Esophagus muscularis mucosa (tissue), 4 donors: ENCODE measurements at regions not wholly inside any gene's neighbourhood (a gene's known extent, or its start where the extent isn't known, plus 50 kb on each side); places are given as distances from the start of the nearest gene placed in this dataset.

ENCODE experiments used
- DNase-seq: peaks from one replicate; pipeline ENCODE4 v3.0.0-alpha.2; 2017; ENCODE audit errors: extremely low spot score
- H3K27ac ChIP-seq, 4 donors: fragments of 200-600 bp; sonication (generic); replicated peaks in 1 of 4; 1 replicate in 3 of 4; 2 replicates in 1 of 4; pipeline ENCODE4 v1.5.1; 2016 to 2019; ENCODE audit warnings: mild to moderate bottlenecking in 1 of 4
- H3K27me3 ChIP-seq, 4 donors: fragments of 200-600 bp; sonication (generic); one replicate each; pipeline versions ENCODE4 v1.5.1 to v1.6.0; 2016 to 2019
- H3K36me3 ChIP-seq, 4 donors: fragments of 200-600 bp; sonication (generic); one replicate each; pipeline ENCODE4 v1.5.1; 2016 to 2019
- H3K4me1 ChIP-seq, 4 donors: fragments of 200-600 bp; sonication (generic); one replicate each; pipeline ENCODE4 v1.5.1; 2016 to 2019
- H3K4me3 ChIP-seq, 4 donors: fragments of 200-600 bp; sonication (generic); 1 replicate in 2 of 4; 2 replicates in 2 of 4; pipeline ENCODE4 v1.5.1; 2016 to 2019; ENCODE audit warnings: mild to moderate bottlenecking in 4 of 4, moderate library complexity in 1 of 4
- H3K9me3 ChIP-seq, 4 donors: fragments of 200-600 bp; sonication (generic); 1 replicate in 3 of 4; 2 replicates in 1 of 4; pipeline ENCODE4 v1.5.1; 2016 to 2019
- EP300 ChIP-seq: sonication (generic); formaldehyde crosslinking; IDR thresholded peaks from one replicate; pipeline ENCODE4 v1.6.1; 2017; ENCODE audit warnings: antibody characterized with exemption
- POLR2A ChIP-seq: fragments of 450-650 bp; IDR thresholded peaks from one replicate; pipeline ENCODE4 v1.6.1; 2017; ENCODE audit warnings: antibody characterized with exemption, moderate library complexity, mild to moderate bottlenecking, low read depth
- POLR2AphosphoS5 ChIP-seq, 2 donors: sonication (generic); formaldehyde crosslinking; IDR thresholded peaks; one replicate each; pipeline ENCODE4 v1.6.1; 2017; ENCODE audit warnings: antibody characterized with exemption in 2 of 2
- WGBS: methylation state at CpG from one replicate; pipeline ENCODE4 v1.1.5; 2018; 5-methylcytosine and 5-hydroxymethylcytosine counted together
- intact Hi-C: fragments of 100-400 bp; cut with DNase I; formaldehyde crosslinking; loops from one replicate; pipeline ENCODE4 v1.15.1; 2023
- TF ChIP-seq, protein P1 (sequence below), 3 experiments: fragments of 200-600 bp in 2 of 3; fragments of 450-650 bp in 1 of 3; sonication (generic) in 2 of 3; IDR thresholded peaks; one replicate each; pipeline ENCODE4 v1.5.1; 2017 to 2019; ENCODE audit warnings: antibody characterized with exemption in 3 of 3, mild to moderate bottlenecking in 2 of 3, moderate library complexity in 1 of 3

DNA sequence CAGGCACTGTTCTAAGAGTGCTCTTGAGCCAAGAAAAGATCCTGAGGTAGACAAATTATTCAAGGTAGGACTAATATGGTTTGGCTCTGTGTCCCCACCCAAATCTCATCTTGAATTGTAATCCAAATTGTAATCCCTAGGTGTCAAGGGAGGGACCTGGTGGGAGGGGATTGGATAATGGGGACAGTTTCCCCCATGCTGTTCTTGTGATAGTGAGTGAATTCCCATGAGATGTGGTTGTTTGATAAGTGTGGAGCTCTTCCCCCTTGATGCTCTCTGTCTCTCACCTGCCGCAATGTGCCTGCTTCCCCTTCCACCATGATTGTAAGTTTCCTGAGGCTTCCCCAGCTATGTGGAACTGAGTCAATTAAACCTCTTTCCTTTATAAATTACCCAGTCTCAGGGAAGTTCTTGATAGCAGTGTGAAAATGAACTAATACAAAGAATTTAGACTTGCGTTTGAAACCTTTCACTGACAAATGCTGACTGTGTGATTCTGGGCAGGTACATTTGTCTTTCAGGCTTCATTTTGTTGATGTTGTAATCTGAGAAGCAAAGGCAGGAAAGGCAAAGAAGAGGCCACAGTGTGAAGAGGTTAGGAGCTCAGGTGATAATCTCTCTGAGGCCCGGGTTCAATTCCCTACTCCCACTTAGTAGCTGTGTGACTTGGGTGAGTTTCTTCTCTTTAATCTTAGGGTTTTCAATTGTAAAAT, 115.8 kb upstream of the PAX6 start:
- WGBS: 48% methylated on average over 3 of the region's 3 CpGs
- DNase-seq: no peak
- H3K27ac ChIP-seq: no peak overlapping the region
- H3K9me3 ChIP-seq: no peaks in the 10 kb centered on the region
- no peak overlapping the region for H3K4me3 ChIP-seq
- TF ChIP-seq POLR2A (no peak), POLR2AphosphoS5 (IDR thresholded peaks at IDR 0.05) (no peak), EP300 (no peak)
- TF ChIP-seq, protein P1, sequence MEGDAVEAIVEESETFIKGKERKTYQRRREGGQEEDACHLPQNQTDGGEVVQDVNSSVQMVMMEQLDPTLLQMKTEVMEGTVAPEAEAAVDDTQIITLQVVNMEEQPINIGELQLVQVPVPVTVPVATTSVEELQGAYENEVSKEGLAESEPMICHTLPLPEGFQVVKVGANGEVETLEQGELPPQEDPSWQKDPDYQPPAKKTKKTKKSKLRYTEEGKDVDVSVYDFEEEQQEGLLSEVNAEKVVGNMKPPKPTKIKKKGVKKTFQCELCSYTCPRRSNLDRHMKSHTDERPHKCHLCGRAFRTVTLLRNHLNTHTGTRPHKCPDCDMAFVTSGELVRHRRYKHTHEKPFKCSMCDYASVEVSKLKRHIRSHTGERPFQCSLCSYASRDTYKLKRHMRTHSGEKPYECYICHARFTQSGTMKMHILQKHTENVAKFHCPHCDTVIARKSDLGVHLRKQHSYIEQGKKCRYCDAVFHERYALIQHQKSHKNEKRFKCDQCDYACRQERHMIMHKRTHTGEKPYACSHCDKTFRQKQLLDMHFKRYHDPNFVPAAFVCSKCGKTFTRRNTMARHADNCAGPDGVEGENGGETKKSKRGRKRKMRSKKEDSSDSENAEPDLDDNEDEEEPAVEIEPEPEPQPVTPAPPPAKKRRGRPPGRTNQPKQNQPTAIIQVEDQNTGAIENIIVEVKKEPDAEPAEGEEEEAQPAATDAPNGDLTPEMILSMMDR (IDR thresholded peaks at IDR 0.05): no peak
- intact Hi-C loops: no loop called here
- H3K27me3 ChIP-seq: peaks cover 0 to 4% (median 0%) of the 10 kb centered on the region in 4 donors
- no peaks in the 10 kb centered on the region for H3K4me1 ChIP-seq
- H3K36me3 ChIP-seq: no peaks in the 10 kb centered on the region

DNA sequence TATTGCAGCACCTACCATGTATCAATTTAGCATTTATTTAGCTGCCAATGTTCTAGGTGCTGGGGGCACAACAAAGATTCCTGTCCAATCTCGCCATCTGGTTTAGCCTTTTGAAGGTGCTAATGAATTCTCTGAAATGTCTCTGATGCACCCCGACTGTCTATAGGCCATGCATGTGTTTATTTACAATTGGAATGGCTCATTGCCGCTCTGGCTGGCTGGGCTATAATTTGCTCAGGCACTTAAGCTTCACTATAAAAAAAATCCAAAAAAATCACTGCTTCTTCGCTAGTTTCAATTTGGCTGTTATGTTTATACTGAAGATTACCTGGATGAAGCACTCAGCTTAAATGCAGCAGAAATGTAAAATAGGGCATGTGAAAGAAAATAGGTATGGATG, 115.0 kb upstream of the PAX6 start:
- H3K27ac ChIP-seq: no peak overlapping the region
- H3K27me3 ChIP-seq: peaks cover 0 to 4% (median 0%) of the 10 kb centered on the region in 4 donors
- peak; percentile 64 for DNase-seq
- H3K4me3 ChIP-seq: no peak overlapping the region
- TF ChIP-seq EP300 (no peak), POLR2AphosphoS5 (IDR thresholded peaks at IDR 0.05) (no peak), POLR2A (no peak)
- TF ChIP-seq, protein P1 (IDR thresholded peaks at IDR 0.05): no peak
- no peaks in the 10 kb centered on the region for H3K36me3 ChIP-seq
- intact Hi-C loops: no loop called here
- no peaks in the 10 kb centered on the region for H3K9me3 ChIP-seq
- 60% methylated on average over 4 of the region's 4 CpGs for WGBS
- no peaks in the 10 kb centered on the region for H3K4me1 ChIP-seq

DNA sequence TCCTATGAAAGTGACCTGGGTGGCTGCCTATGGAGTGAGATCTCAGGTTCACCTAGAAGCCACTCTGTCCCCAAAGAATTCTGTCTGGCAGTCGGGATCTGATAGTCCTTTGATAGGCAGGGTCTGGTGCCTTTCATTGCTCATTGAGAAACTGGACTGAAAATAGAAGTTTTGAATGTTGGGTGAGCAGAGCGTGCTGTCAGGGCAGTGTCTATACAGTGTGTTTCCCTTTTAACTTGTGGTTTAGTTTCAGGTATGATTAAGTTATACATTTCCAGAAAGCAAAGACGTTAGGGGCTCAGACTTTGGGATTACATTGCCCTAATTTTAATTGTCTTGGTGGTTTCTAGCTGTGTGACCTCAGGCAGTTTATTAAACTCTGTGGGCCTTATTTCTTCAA, 111.3 kb upstream of the PAX6 start:
- intact Hi-C loops: no loop called here
- Histone ChIP-seq H3K4me3 (no peak overlapping the region), H3K9me3 (no peaks in the 10 kb centered on the region), H3K36me3 (no peaks in the 10 kb centered on the region), H3K27me3 (peaks cover 0 to 4% (median 0%) of the 10 kb centered on the region in 4 donors), H3K27ac (no peak overlapping the region), H3K4me1 (no peaks in the 10 kb centered on the region)
- no peak for DNase-seq
- 72% methylated on average over 3 of the region's 3 CpGs for WGBS
- TF ChIP-seq, protein P1 (IDR thresholded peaks at IDR 0.05): no peak
- TF ChIP-seq POLR2AphosphoS5 (IDR thresholded peaks at IDR 0.05): no peak

DNA sequence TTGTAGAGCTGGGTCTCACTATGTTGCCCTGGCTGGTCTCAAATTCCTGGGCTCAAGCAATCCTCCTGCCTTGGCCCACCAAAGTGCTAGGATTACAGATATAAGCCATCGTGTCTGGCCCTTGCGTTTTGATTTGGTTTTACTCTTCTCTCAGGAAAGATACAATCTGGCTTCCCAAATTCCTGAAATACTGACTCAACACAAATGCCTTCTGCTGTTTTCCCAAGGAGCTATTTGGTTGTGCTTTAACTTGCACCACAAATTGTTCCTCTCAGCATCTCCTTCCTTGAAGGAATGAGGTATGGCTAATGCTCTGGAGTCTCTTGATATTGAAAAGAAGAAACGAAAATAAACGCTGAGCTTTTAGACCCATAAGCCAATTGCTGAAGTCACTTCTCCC, 110.0 kb upstream of the PAX6 start:
- DNase-seq: no peak
- Histone ChIP-seq H3K36me3 (no peaks in the 10 kb centered on the region), H3K4me3 (no peak overlapping the region), H3K9me3 (no peaks in the 10 kb centered on the region), H3K27ac (no peak overlapping the region), H3K27me3 (no peaks in the 10 kb centered on the region), H3K4me1 (no peaks in the 10 kb centered on the region)
- intact Hi-C loops: no loop called here
- WGBS: 86% methylated on average over 4 of the region's 4 CpGs
- TF ChIP-seq POLR2AphosphoS5 (IDR thresholded peaks at IDR 0.05) (no peak), POLR2A (no peak), EP300 (no peak)
- TF ChIP-seq, protein P1 (IDR thresholded peaks at IDR 0.05): no peak

DNA sequence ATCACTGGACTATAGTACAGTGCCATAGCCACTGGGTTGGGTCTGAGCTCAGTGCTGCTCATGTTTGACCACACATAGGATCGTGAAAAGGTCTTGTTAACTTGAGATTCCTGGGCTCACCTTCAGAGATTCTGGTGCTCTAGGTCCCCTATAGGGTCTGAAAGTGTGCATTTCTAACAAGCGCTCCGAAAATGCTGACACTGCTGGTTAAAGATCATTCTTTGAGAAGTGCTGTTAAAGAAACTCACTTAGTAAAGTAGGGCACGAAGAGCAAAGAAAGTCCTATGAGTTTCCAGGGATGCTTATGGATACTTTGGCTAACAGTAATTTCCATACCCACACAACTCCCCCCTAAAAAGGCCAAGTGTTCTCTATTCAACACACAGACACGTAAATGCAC, 108.1 kb upstream of the PAX6 start:
- intact Hi-C loops: no loop called here
- no peaks in the 10 kb centered on the region for H3K9me3 ChIP-seq
- H3K27me3 ChIP-seq: no peaks in the 10 kb centered on the region
- no peak for TF ChIP-seq POLR2A
- TF ChIP-seq, protein P1 (IDR thresholded peaks at IDR 0.05): no peak
- no peak for TF ChIP-seq EP300
- no peak for TF ChIP-seq POLR2AphosphoS5 (IDR thresholded peaks at IDR 0.05)
- DNase-seq: no peak
- WGBS: 74% methylated on average over 5 of the region's 5 CpGs
- no peak overlapping the region for H3K27ac ChIP-seq
- H3K36me3 ChIP-seq: no peaks in the 10 kb centered on the region
- H3K4me3 ChIP-seq: no peak overlapping the region
- no peaks in the 10 kb centered on the region for H3K4me1 ChIP-seq
